RWPE2 (cell line): ENCODE measurements at regions not wholly inside any gene's neighbourhood (a gene's known extent, or its start where the extent isn't known, plus 50 kb on each side); places are given as distances from the start of the nearest gene placed in this dataset.

Source experiments
- ATAC-seq: fragments of 200-7000 bp; cut with Tn5 transposase; 3 replicates; pipeline ENCODE4 v1.9.1; 2021; ENCODE audit warnings: low read depth
- DNase-seq: peaks from one replicate; pipeline ENCODE4 v3.0.0-alpha.2; 2020; ENCODE audit warnings: low spot score
- H3K27ac ChIP-seq: fragments of 450-650 bp; 2 replicates; pipeline ENCODE4 v1.5.1; 2017; ENCODE audit warnings: mild to moderate bottlenecking; ENCODE audit not compliant: poor library complexity, severe bottlenecking
- H3K27me3 ChIP-seq: fragments of 250-450 bp; sonication (Bioruptor Pico); 2 replicates; pipeline ENCODE4 v1.5.1; 2021; ENCODE audit warnings: mild to moderate bottlenecking, moderate library complexity; ENCODE audit not compliant: insufficient read depth, poor library complexity, severe bottlenecking
- H3K36me3 ChIP-seq: fragments of 250-450 bp; sonication (Bioruptor Pico); 2 replicates; pipeline ENCODE4 v1.5.1; 2020; ENCODE audit warnings: low read depth, mild to moderate bottlenecking, moderate library complexity
- H3K4me1 ChIP-seq: fragments of 250-450 bp; sonication (Bioruptor Pico); 2 replicates; pipeline ENCODE4 v1.5.1; 2021; ENCODE audit warnings: mild to moderate bottlenecking, moderate library complexity; ENCODE audit not compliant: insufficient read depth, poor library complexity, severe bottlenecking
- H3K4me3 ChIP-seq: fragments of 250-450 bp; sonication (Bioruptor Pico); 2 replicates; pipeline ENCODE4 v1.5.1; 2021; ENCODE audit warnings: mild to moderate bottlenecking, moderate library complexity; ENCODE audit not compliant: severe bottlenecking
- H3K9me3 ChIP-seq: fragments of 250-450 bp; sonication (Bioruptor Pico); 2 replicates; pipeline ENCODE4 v1.5.1; 2021; ENCODE audit warnings: mild to moderate bottlenecking, moderate library complexity; ENCODE audit not compliant: severe bottlenecking
- TF ChIP-seq, protein P1 (sequence below): fragments of 450-650 bp; IDR thresholded peaks from one replicate; pipeline ENCODE4 v1.5.1; 2017; ENCODE audit warnings: mild to moderate bottlenecking, moderate library complexity; ENCODE audit not compliant: poor library complexity, severe bottlenecking

- H3K27ac ChIP-seq: no peak overlapping the region
- H3K4me1 ChIP-seq: no peaks in the 10 kb centered on the region
- no peaks in the 10 kb centered on the region for H3K27me3 ChIP-seq
- H3K36me3 ChIP-seq: no peaks in the 10 kb centered on the region
- no peak overlapping the region for H3K4me3 ChIP-seq
- TF ChIP-seq, protein P1, sequence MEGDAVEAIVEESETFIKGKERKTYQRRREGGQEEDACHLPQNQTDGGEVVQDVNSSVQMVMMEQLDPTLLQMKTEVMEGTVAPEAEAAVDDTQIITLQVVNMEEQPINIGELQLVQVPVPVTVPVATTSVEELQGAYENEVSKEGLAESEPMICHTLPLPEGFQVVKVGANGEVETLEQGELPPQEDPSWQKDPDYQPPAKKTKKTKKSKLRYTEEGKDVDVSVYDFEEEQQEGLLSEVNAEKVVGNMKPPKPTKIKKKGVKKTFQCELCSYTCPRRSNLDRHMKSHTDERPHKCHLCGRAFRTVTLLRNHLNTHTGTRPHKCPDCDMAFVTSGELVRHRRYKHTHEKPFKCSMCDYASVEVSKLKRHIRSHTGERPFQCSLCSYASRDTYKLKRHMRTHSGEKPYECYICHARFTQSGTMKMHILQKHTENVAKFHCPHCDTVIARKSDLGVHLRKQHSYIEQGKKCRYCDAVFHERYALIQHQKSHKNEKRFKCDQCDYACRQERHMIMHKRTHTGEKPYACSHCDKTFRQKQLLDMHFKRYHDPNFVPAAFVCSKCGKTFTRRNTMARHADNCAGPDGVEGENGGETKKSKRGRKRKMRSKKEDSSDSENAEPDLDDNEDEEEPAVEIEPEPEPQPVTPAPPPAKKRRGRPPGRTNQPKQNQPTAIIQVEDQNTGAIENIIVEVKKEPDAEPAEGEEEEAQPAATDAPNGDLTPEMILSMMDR: no peak
- DNase-seq (no peak), ATAC-seq (no peak)
- peaks cover 2% of the 10 kb centered on the region for H3K9me3 ChIP-seq
Measured at GRCh38 chr12:58263816-58264215, 322.4 kb downstream of the ATP23 start.

GRCh38 chr12:58268069-58268468, 326.7 kb downstream of the ATP23 start:
- Histone ChIP-seq H3K9me3 (no peaks in the 10 kb centered on the region), H3K4me3 (no peak overlapping the region), H3K27ac (no peak overlapping the region), H3K36me3 (no peaks in the 10 kb centered on the region), H3K4me1 (no peaks in the 10 kb centered on the region), H3K27me3 (no peaks in the 10 kb centered on the region)
- TF ChIP-seq, protein P1: no peak
- ATAC-seq: no peak
- DNase-seq: no peak

GRCh38 chr12:58269476-58269875, 328.1 kb downstream of the ATP23 start:
- H3K36me3 ChIP-seq: no peaks in the 10 kb centered on the region
- no peaks in the 10 kb centered on the region for H3K27me3 ChIP-seq
- H3K4me1 ChIP-seq: no peaks in the 10 kb centered on the region
- DNase-seq: no peak
- no peak overlapping the region for H3K4me3 ChIP-seq
- H3K27ac ChIP-seq: no peak overlapping the region
- no peaks in the 10 kb centered on the region for H3K9me3 ChIP-seq
- ATAC-seq: no peak
- TF ChIP-seq, protein P1: no peak

- no peak for ATAC-seq
- no peak for DNase-seq
- no peak overlapping the region for H3K27ac ChIP-seq
- no peaks in the 10 kb centered on the region for H3K9me3 ChIP-seq
- no peaks in the 10 kb centered on the region for H3K36me3 ChIP-seq
- no peak overlapping the region for H3K4me3 ChIP-seq
- TF ChIP-seq, protein P1: no peak
- no peaks in the 10 kb centered on the region for H3K4me1 ChIP-seq
- H3K27me3 ChIP-seq: no peaks in the 10 kb centered on the region
Measured at GRCh38 chr12:58270966-58271705, 329.8 kb downstream of the ATP23 start.

DNA sequence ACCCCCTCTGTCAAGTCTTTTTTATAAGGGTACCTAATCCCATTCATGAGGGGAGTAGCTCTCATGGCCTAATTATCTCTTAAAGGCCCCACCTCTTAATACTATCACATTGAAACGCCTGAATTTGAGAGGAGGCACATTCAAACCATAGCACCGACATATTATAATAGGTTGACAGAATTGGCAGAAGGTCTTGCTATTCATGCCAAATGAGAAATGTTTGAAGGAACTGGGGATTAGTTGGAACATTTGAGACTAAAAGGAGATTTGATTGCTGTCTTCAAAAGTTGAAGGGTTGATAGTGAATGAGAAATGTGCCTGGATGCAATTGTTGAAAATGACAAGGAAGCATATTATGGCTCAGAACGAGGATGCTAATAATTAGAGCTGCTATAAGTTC, 331.1 kb downstream of the ATP23 start:
- TF ChIP-seq, protein P1: no peak
- Histone ChIP-seq H3K4me3 (no peak overlapping the region), H3K36me3 (no peaks in the 10 kb centered on the region), H3K9me3 (peaks cover 2% of the 10 kb centered on the region), H3K27me3 (no peaks in the 10 kb centered on the region), H3K4me1 (no peaks in the 10 kb centered on the region), H3K27ac (no peak overlapping the region)
- no peak for DNase-seq
- no peak for ATAC-seq
